Natural killer cell (primary cell): ENCODE measurements at regions not wholly inside any gene's neighbourhood (a gene's known extent, or its start where the extent isn't known, plus 50 kb on each side); places are given as distances from the start of the nearest gene placed in this dataset.
"Not testable (repeated sequence)": the region's sequence is repeated elsewhere in the genome, so short reads cannot be mapped to it uniquely, and the experiment has no call there.

Source experiments
- ATAC-seq, 3 donors: fragments of 150-1000 bp in 2 of 3; fragments of 200-7000 bp in 1 of 3; cut with Tn5 transposase; 1 replicate in 1 of 3; 2 replicates in 2 of 3; pipeline ENCODE4 v1.10.0; 2021; ENCODE audit warnings: mild to moderate bottlenecking in 2 of 3, moderate library complexity in 2 of 3
- DNase-seq, 2 donors: peaks; one replicate each; pipeline versions ENCODE4 v3.0.0 to v3.0.0-alpha.2; 2013 to 2021; ENCODE audit warnings: mixed read lengths in 1 of 2
- H3K27ac ChIP-seq: one replicate; pipeline ENCODE4 v1.5.1; 2013; ENCODE audit warnings: mild to moderate bottlenecking, low read length
- H3K27me3 ChIP-seq: one replicate; pipeline ENCODE4 v1.6.1; 2013; ENCODE audit warnings: low read length; ENCODE audit not compliant: control insufficient read depth, insufficient read depth
- H3K36me3 ChIP-seq: one replicate; pipeline ENCODE4 v1.6.1; 2013; ENCODE audit warnings: low read length; ENCODE audit not compliant: control insufficient read depth, insufficient read depth
- H3K4me1 ChIP-seq: one replicate; pipeline ENCODE4 v1.6.1; 2013; ENCODE audit warnings: low read length; ENCODE audit not compliant: control insufficient read depth, insufficient read depth
- H3K4me3 ChIP-seq: one replicate; pipeline ENCODE4 v1.5.1; 2013; ENCODE audit warnings: low read length
- H3K9me3 ChIP-seq: one replicate; pipeline ENCODE4 v1.6.1; 2013; ENCODE audit warnings: low read length; ENCODE audit not compliant: control insufficient read depth, insufficient read depth
- H3K27ac Mint-ChIP-seq, 2 donors: one replicate each; pipeline ENCODE4 v1.8.0; 2022; ENCODE audit warnings: mild to moderate bottlenecking in 2 of 2, mixed read lengths in 2 of 2, moderate library complexity in 1 of 2
- H3K27me3 Mint-ChIP-seq, 2 donors: one replicate each; pipeline ENCODE4 v1.8.0; 2022; ENCODE audit warnings: low read depth in 2 of 2, mixed read lengths in 2 of 2
- H3K36me3 Mint-ChIP-seq: one replicate; pipeline ENCODE4 v1.8.0; 2022; ENCODE audit warnings: mixed read lengths
- H3K4me1 Mint-ChIP-seq, 2 donors: one replicate each; pipeline ENCODE4 v1.8.0; 2022; ENCODE audit warnings: mixed read lengths in 2 of 2
- H3K4me3 Mint-ChIP-seq: one replicate; pipeline ENCODE4 v1.8.0; 2022; ENCODE audit warnings: mild to moderate bottlenecking, moderate library complexity, mixed read lengths
- H3K9me3 Mint-ChIP-seq, 2 donors: one replicate each; pipeline ENCODE4 v1.8.0; 2022; ENCODE audit warnings: mixed read lengths in 2 of 2
- WGBS: methylation state at CpG from one replicate; pipeline ENCODE4 v1.1.7; 2013; ENCODE audit warnings: missing lambda C conversion rate; ENCODE audit not compliant: insufficient coverage; 5-methylcytosine and 5-hydroxymethylcytosine counted together
- intact Hi-C: fragments of 100-400 bp; cut with micrococcal nuclease; formaldehyde crosslinking; loops from one replicate; pipeline ENCODE4 v1.14.2; 2022
- TF ChIP-seq, protein P1 (sequence below): fragments of 200-600 bp; IDR thresholded peaks from one replicate; pipeline ENCODE4 v1.8.0; 2022; ENCODE audit warnings: antibody characterized with exemption

DNA sequence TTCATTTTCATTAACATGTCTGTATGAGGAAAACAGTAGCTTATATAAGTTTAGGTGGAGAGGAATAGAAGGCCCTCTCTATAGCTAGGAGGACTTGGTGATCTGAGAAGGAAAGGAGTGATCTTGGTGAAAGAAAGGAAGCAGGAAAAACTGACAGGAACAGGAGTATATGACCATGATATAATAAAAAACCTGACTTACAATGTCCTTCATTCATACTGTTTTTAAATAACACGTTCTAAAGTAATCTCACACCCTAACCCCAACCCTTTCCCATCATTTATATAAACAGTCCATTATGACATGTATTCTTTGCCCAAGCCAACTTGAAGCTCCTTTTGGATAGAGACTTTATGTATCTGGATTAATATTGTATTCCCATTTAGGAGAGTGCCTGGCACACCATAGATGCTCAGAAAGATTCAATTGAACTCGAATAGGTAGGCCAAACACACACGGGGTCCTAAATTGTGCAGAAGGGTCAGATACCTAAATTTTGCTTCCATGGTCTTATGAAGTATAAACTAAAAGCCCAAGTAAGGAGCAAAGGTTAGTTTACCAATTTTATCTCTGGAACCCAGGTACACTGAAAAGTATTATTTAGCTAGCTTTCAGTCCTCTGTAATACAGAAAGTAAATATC lies 75.9 kb downstream of the OR2B2 start:
- Mint-ChIP-seq H3K36me3 (no peaks in the 10 kb centered on the region), H3K27me3 (no peaks in the 10 kb centered on the region), H3K4me3 (no peak overlapping the region), H3K27ac (no peak overlapping the region), H3K4me1 (peaks cover 10 to 11% of the 10 kb centered on the region in 2 donors), H3K9me3 (no peaks in the 10 kb centered on the region)
- H3K4me3 ChIP-seq, result peak overlapping the region; percentile 82
- H3K9me3 ChIP-seq, result no peaks in the 10 kb centered on the region
- H3K4me1 ChIP-seq, result peaks cover 32% of the 10 kb centered on the region
- H3K27me3 ChIP-seq, result no peaks in the 10 kb centered on the region
- intact Hi-C loops, result loop anchor here (5.0 to 10.0 kb wide), 5 partner anchors 1059 to 1811 kb away; a partner anchor contains a TSS
- WGBS, result 5% methylated on average over 3 of the region's 3 CpGs
- DNase-seq, result no peak
- TF ChIP-seq, protein P1, sequence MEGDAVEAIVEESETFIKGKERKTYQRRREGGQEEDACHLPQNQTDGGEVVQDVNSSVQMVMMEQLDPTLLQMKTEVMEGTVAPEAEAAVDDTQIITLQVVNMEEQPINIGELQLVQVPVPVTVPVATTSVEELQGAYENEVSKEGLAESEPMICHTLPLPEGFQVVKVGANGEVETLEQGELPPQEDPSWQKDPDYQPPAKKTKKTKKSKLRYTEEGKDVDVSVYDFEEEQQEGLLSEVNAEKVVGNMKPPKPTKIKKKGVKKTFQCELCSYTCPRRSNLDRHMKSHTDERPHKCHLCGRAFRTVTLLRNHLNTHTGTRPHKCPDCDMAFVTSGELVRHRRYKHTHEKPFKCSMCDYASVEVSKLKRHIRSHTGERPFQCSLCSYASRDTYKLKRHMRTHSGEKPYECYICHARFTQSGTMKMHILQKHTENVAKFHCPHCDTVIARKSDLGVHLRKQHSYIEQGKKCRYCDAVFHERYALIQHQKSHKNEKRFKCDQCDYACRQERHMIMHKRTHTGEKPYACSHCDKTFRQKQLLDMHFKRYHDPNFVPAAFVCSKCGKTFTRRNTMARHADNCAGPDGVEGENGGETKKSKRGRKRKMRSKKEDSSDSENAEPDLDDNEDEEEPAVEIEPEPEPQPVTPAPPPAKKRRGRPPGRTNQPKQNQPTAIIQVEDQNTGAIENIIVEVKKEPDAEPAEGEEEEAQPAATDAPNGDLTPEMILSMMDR, result no peak
- H3K27ac ChIP-seq, result peak overlapping the region; percentile 98
- no peak for ATAC-seq
- no peaks in the 10 kb centered on the region for H3K36me3 ChIP-seq

DNA sequence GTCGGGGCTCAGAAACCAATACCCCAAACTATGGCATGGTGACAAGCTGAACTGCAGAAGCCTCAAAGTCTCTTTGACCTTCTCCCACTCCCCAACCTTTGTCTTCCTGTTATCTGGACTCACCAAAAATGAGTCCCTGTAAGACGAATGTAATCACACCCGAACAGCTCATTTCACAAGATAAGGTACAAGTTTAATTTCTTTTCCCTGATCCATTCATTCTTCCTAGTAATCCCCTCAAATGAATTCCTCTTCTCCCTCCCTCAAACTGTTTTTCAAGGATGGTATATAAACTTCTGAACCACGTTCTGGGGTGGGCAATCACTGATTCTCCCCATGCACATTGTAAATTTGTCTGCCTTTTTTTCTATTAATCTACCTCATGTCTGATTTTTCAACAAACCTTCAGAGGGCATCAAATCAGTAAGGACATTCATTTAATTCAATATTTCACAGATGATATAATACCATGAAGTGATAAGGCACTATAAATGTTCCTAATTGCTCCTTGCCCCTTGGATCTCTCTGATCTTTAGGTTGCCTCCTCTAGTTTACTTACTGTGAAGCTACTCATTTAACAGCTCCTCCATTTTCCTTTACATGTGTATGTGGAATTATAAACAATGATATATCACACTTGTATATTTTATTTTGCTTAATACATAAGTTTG lies 77.2 kb downstream of the OR2B2 start:
- 93% methylated on average over 4 of the region's 4 CpGs for WGBS
- Mint-ChIP-seq H3K36me3 (no peaks in the 10 kb centered on the region), H3K4me1 (peaks cover 22% of the 10 kb centered on the region in 2 donors), H3K9me3 (no peaks in the 10 kb centered on the region), H3K27ac (peak overlapping the region in 1 of 2 donors; percentile 88), H3K27me3 (no peaks in the 10 kb centered on the region), H3K4me3 (peak overlapping the region; percentile 9)
- Histone ChIP-seq H3K36me3 (no peaks in the 10 kb centered on the region), H3K27me3 (no peaks in the 10 kb centered on the region), H3K27ac (peak overlapping the region; percentile 16), H3K4me3 (no peak overlapping the region), H3K9me3 (no peaks in the 10 kb centered on the region), H3K4me1 (peaks cover 41% of the 10 kb centered on the region)
- DNase-seq (no peak), ATAC-seq (no peak)
- TF ChIP-seq, protein P1, result no peak
- intact Hi-C loops, result loop anchor here (5.0 to 10.0 kb wide), 5 partner anchors 1060 to 1810 kb away; a partner anchor contains a TSS

GRCh38 chr6:27834384-27834783 lies 77.8 kb downstream of the OR2B2 start:
- no CpG with 5 or more reads among the region's 1 CpG for WGBS
- Mint-ChIP-seq H3K9me3 (no peaks in the 10 kb centered on the region), H3K36me3 (no peaks in the 10 kb centered on the region), H3K4me3 (no peak overlapping the region), H3K4me1 (peaks cover 26 to 28% of the 10 kb centered on the region in 2 donors), H3K27me3 (no peaks in the 10 kb centered on the region), H3K27ac (peak overlapping the region in 1 of 2 donors; percentile 88)
- Histone ChIP-seq H3K27ac (no peak overlapping the region), H3K4me3 (no peak overlapping the region), H3K36me3 (no peaks in the 10 kb centered on the region), H3K9me3 (no peaks in the 10 kb centered on the region), H3K4me1 (peaks cover 35% of the 10 kb centered on the region), H3K27me3 (no peaks in the 10 kb centered on the region)
- intact Hi-C loops, result loop anchor here (10.0 kb wide), 4 partner anchors 1060 to 1810 kb away; a partner anchor contains a TSS
- TF ChIP-seq, protein P1, result no peak
- ATAC-seq (no peak), DNase-seq (no peak)

- Mint-ChIP-seq H3K27ac (peak overlapping the region; percentile 95), H3K4me3 (peak overlapping the region; percentile 88), H3K4me1 (peaks cover 26 to 28% of the 10 kb centered on the region in 2 donors)
- Histone ChIP-seq H3K4me3 (peak overlapping the region; percentile 46), H3K27ac (peak overlapping the region; percentile 63), H3K4me1 (peaks cover 12% of the 10 kb centered on the region)
- H3K27me3 Mint-ChIP-seq, H3K9me3 Mint-ChIP-seq, H3K9me3 ChIP-seq, H3K36me3 ChIP-seq, H3K27me3 ChIP-seq, H3K36me3 Mint-ChIP-seq: not testable (repeated sequence)
- intact Hi-C loops, result loop anchor here (10.0 kb wide), 4 partner anchors 1063 to 1807 kb away; a partner anchor contains a TSS
- peak; percentile 75 to 90 (median 81) for ATAC-seq
- 0% methylated on average over 18 of the region's 26 CpGs for WGBS
- peak; percentile 68 to 86 for DNase-seq
Observed at GRCh38 chr6:27831434-27832081, 80.6 kb downstream of the OR2B2 start.

- Mint-ChIP-seq H3K4me3 (peak overlapping the region; percentile 88), H3K4me1 (peaks cover 28 to 29% of the 10 kb centered on the region in 2 donors), H3K27ac (peak overlapping the region; percentile 95)
- not testable (repeated sequence) for H3K27me3 ChIP-seq, H3K36me3 ChIP-seq, H3K36me3 Mint-ChIP-seq, H3K27me3 Mint-ChIP-seq, H3K4me1 ChIP-seq, H3K9me3 ChIP-seq, H3K9me3 Mint-ChIP-seq
- peak overlapping the region; percentile 46 for H3K4me3 ChIP-seq
- DNase-seq (peak; percentile 55 to 82), ATAC-seq (peak; percentile 69 to 84 (median 76))
- WGBS, result 2% methylated on average over 24 of the region's 52 CpGs
- intact Hi-C loops, result loop anchor here (10.0 kb wide), 4 partner anchors 1064 to 1806 kb away; a partner anchor contains a TSS
- peak overlapping the region; percentile 82 for H3K27ac ChIP-seq
Observed at GRCh38 chr6:27830600-27831433, 81.4 kb downstream of the OR2B2 start.
